ENCODE measurements at regions not wholly inside any gene's neighbourhood (a gene's known extent, or its start where the extent isn't known, plus 50 kb on each side); places are given as distances from the start of the nearest gene placed in this dataset.

DNA sequence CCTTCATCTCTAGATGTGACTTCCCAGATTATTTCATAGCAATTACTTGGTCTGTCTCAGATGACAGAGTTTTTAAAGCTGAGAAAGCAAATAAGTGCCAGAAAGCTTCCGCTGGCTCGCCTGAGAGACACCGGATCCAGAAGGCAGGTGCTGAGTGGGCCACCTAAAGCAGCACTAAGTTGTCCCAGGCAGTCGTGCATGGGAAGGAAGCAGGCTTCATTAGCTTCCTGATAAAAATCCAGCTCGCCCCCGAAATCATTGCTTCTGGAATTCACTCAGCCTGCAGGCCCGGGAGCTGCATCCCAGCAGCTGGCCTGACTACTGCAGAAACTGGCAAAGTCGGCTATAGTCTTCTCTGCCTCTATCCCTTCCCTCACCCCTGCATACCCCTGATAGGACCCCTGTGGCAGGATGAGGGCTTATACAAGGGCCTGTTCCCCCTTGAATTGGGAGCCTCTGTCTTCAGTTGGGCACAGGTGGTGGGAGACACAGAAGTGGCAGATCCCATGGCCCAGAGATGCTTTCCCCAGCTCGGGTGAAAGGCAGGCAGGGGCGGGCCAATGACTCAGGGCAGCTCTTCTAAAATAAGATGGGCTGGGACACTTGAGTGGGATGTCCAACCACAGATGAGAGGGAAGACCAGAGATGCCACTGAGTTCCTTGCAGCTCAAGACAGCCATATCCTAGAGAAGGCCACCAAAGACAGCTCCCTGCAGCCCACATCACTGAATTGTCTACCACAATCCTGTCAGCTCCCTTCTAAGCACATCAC lies 262.4 kb upstream of the PKDCC start:
- ATAC-seq (ENCODE audit: low read depth) (no peak), DNase-seq (ENCODE audit: low spot score) (no peak)
- Histone ChIP-seq H3K27me3 (ENCODE audit: insufficient read depth, poor library complexity, severe bottlenecking) (no peaks in the 10 kb centered on the region), H3K36me3 (ENCODE audit: low read depth) (no peaks in the 10 kb centered on the region), H3K4me3 (ENCODE audit: severe bottlenecking) (no peak overlapping the region), H3K9me3 (ENCODE audit: severe bottlenecking) (no peaks in the 10 kb centered on the region), H3K4me1 (ENCODE audit: insufficient read depth, poor library complexity, severe bottlenecking) (no peaks in the 10 kb centered on the region), H3K27ac (ENCODE audit: poor library complexity, severe bottlenecking) (no peak overlapping the region)
- TF ChIP-seq, protein P1, sequence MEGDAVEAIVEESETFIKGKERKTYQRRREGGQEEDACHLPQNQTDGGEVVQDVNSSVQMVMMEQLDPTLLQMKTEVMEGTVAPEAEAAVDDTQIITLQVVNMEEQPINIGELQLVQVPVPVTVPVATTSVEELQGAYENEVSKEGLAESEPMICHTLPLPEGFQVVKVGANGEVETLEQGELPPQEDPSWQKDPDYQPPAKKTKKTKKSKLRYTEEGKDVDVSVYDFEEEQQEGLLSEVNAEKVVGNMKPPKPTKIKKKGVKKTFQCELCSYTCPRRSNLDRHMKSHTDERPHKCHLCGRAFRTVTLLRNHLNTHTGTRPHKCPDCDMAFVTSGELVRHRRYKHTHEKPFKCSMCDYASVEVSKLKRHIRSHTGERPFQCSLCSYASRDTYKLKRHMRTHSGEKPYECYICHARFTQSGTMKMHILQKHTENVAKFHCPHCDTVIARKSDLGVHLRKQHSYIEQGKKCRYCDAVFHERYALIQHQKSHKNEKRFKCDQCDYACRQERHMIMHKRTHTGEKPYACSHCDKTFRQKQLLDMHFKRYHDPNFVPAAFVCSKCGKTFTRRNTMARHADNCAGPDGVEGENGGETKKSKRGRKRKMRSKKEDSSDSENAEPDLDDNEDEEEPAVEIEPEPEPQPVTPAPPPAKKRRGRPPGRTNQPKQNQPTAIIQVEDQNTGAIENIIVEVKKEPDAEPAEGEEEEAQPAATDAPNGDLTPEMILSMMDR (IDR thresholded peaks at IDR 0.05; ENCODE audit: poor library complexity, severe bottlenecking) = no peak

- H3K4me3 ChIP-seq (ENCODE audit: severe bottlenecking) = no peak overlapping the region
- H3K4me1 ChIP-seq (ENCODE audit: insufficient read depth, poor library complexity, severe bottlenecking) = no peaks in the 10 kb centered on the region
- no peak overlapping the region for H3K27ac ChIP-seq (ENCODE audit: poor library complexity, severe bottlenecking)
- H3K9me3 ChIP-seq (ENCODE audit: severe bottlenecking) = no peaks in the 10 kb centered on the region
- DNase-seq (ENCODE audit: low spot score) (no peak), ATAC-seq (ENCODE audit: low read depth) (no peak)
- TF ChIP-seq, protein P1 (IDR thresholded peaks at IDR 0.05; ENCODE audit: poor library complexity, severe bottlenecking) = no peak
- H3K36me3 ChIP-seq (ENCODE audit: low read depth) = no peaks in the 10 kb centered on the region
- H3K27me3 ChIP-seq (ENCODE audit: insufficient read depth, poor library complexity, severe bottlenecking) = no peaks in the 10 kb centered on the region
These were observed 256.3 kb upstream of the PKDCC start for GRCh38 chr2:41791523-41791922.

GRCh38 chr2:41803361-41803760 lies 244.5 kb upstream of the PKDCC start:
- Histone ChIP-seq H3K27me3 (ENCODE audit: insufficient read depth, poor library complexity, severe bottlenecking) (no peaks in the 10 kb centered on the region), H3K4me3 (ENCODE audit: severe bottlenecking) (no peak overlapping the region), H3K36me3 (ENCODE audit: low read depth) (no peaks in the 10 kb centered on the region), H3K4me1 (ENCODE audit: insufficient read depth, poor library complexity, severe bottlenecking) (no peaks in the 10 kb centered on the region), H3K27ac (ENCODE audit: poor library complexity, severe bottlenecking) (no peak overlapping the region), H3K9me3 (ENCODE audit: severe bottlenecking) (no peaks in the 10 kb centered on the region)
- TF ChIP-seq, protein P1 (IDR thresholded peaks at IDR 0.05; ENCODE audit: poor library complexity, severe bottlenecking) = no peak
- no peak for DNase-seq (ENCODE audit: low spot score)
- ATAC-seq (ENCODE audit: low read depth) = no peak

DNA sequence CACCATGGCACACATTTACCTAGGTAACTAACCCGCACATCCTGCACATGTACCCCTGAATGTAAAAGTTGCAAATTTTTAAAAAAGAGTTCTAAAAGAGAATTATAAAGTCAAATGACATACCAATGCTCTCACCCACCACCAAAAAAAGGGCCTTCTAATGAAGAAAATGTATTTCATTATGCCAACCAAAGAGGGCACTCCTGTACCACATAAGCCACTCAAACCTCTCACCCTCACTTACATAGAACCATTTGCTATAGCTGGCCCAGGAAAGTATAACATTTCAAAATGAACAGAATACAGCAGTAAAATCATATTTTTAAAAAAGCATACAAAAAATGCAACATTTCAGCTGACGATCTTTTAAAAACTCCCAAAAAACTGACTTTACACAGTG lies 241.5 kb upstream of the PKDCC start:
- DNase-seq (ENCODE audit: low spot score) = no peak
- H3K36me3 ChIP-seq (ENCODE audit: low read depth) = no peaks in the 10 kb centered on the region
- H3K9me3 ChIP-seq (ENCODE audit: severe bottlenecking) = no peaks in the 10 kb centered on the region
- peaks cover 2% of the 10 kb centered on the region for H3K27me3 ChIP-seq (ENCODE audit: insufficient read depth, poor library complexity, severe bottlenecking)
- TF ChIP-seq, protein P1 (IDR thresholded peaks at IDR 0.05; ENCODE audit: poor library complexity, severe bottlenecking) = no peak
- ATAC-seq (ENCODE audit: low read depth) = no peak
- no peak overlapping the region for H3K4me3 ChIP-seq (ENCODE audit: severe bottlenecking)
- no peaks in the 10 kb centered on the region for H3K4me1 ChIP-seq (ENCODE audit: insufficient read depth, poor library complexity, severe bottlenecking)
- H3K27ac ChIP-seq (ENCODE audit: poor library complexity, severe bottlenecking) = no peak overlapping the region

DNA sequence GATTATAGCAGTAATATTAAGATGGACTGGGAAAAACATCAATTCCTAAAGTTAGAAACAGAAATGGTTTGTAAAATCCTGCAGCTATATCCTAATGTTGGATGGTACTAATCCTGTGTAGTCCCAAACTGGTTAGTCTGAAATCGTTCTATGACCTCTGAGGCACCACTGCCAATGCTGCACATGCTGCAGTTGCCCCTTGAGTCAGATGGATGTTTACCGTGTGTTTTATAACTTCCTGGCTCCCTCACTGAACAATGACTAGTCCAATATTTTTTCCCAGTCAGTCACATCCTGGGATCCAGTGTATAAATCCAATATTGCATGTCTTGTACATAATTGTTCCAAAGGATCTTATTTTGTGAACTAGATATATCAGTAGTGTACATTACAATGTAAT lies 226.7 kb upstream of the PKDCC start:
- Histone ChIP-seq H3K4me1 (ENCODE audit: insufficient read depth, poor library complexity, severe bottlenecking) (no peaks in the 10 kb centered on the region), H3K27me3 (ENCODE audit: insufficient read depth, poor library complexity, severe bottlenecking) (peaks cover 26% of the 10 kb centered on the region), H3K4me3 (ENCODE audit: severe bottlenecking) (no peak overlapping the region), H3K36me3 (ENCODE audit: low read depth) (no peaks in the 10 kb centered on the region), H3K9me3 (ENCODE audit: severe bottlenecking) (peaks cover 4% of the 10 kb centered on the region), H3K27ac (ENCODE audit: poor library complexity, severe bottlenecking) (no peak overlapping the region)
- DNase-seq (ENCODE audit: low spot score) = no peak
- no peak for ATAC-seq (ENCODE audit: low read depth)
- TF ChIP-seq, protein P1 (IDR thresholded peaks at IDR 0.05; ENCODE audit: poor library complexity, severe bottlenecking) = no peak

All from RWPE2 (cell line).